ENCODE measurements at regions not wholly inside any gene's neighbourhood (a gene's known extent, or its start where the extent isn't known, plus 50 kb on each side); places are given as distances from the start of the nearest gene placed in this dataset.

- H3K4me1 Mint-ChIP-seq = no peaks in the 10 kb centered on the region
- H3K36me3 Mint-ChIP-seq (ENCODE audit: low read depth) = no peaks in the 10 kb centered on the region
- H3K4me3 Mint-ChIP-seq = no peak overlapping the region
- no peak for DNase-seq
- intact Hi-C loops (cut with micrococcal nuclease) = no loop called here
- H3K27me3 Mint-ChIP-seq = peaks cover 4% of the 10 kb centered on the region
- H3K27ac Mint-ChIP-seq = no peak overlapping the region
- no peaks in the 10 kb centered on the region for H3K9me3 Mint-ChIP-seq
Measured at GRCh38 chrX:38993500-38993899, 192.2 kb downstream of the MID1IP1 start.

GRCh38 chrX:38999099-38999498 is 197.8 kb downstream of the MID1IP1 start:
- no peaks in the 10 kb centered on the region for H3K4me1 Mint-ChIP-seq

GRCh38 chrX:38999967-39000745 is 198.9 kb downstream of the MID1IP1 start:
- no peak overlapping the region for H3K27ac Mint-ChIP-seq
- no peaks in the 10 kb centered on the region for H3K4me1 Mint-ChIP-seq
- no peak overlapping the region for H3K4me3 Mint-ChIP-seq
- no peak for DNase-seq
- no peaks in the 10 kb centered on the region for H3K9me3 Mint-ChIP-seq
- intact Hi-C loops (cut with micrococcal nuclease) = no loop called here
- no peaks in the 10 kb centered on the region for H3K27me3 Mint-ChIP-seq
- H3K36me3 Mint-ChIP-seq (ENCODE audit: low read depth) = no peaks in the 10 kb centered on the region

More at GRCh38 chrX:38999099-38999498, 197.8 kb downstream of the MID1IP1 start:
- intact Hi-C loops (cut with micrococcal nuclease) = no loop called here
- Mint-ChIP-seq H3K9me3 (no peaks in the 10 kb centered on the region), H3K36me3 (ENCODE audit: low read depth) (no peaks in the 10 kb centered on the region), H3K27ac (no peak overlapping the region), H3K27me3 (no peaks in the 10 kb centered on the region), H3K4me3 (no peak overlapping the region)
- DNase-seq = no peak

GRCh38 chrX:39000802-39001201 is 199.5 kb downstream of the MID1IP1 start:
- no peak for DNase-seq
- Mint-ChIP-seq H3K4me3 (no peak overlapping the region), H3K36me3 (ENCODE audit: low read depth) (no peaks in the 10 kb centered on the region), H3K9me3 (no peaks in the 10 kb centered on the region), H3K27ac (no peak overlapping the region), H3K27me3 (no peaks in the 10 kb centered on the region), H3K4me1 (no peaks in the 10 kb centered on the region)
- intact Hi-C loops (cut with micrococcal nuclease) = no loop called here

- no peaks in the 10 kb centered on the region for H3K27me3 Mint-ChIP-seq
- no peak for DNase-seq
- H3K4me3 Mint-ChIP-seq = no peak overlapping the region
- no peaks in the 10 kb centered on the region for H3K36me3 Mint-ChIP-seq (ENCODE audit: low read depth)
- intact Hi-C loops (cut with micrococcal nuclease) = no loop called here
- H3K27ac Mint-ChIP-seq = no peak overlapping the region
- H3K4me1 Mint-ChIP-seq = no peaks in the 10 kb centered on the region
- H3K9me3 Mint-ChIP-seq = no peaks in the 10 kb centered on the region
Measured at GRCh38 chrX:39002466-39002865, 201.2 kb downstream of the MID1IP1 start.

GRCh38 chrX:39008549-39008948 is 207.3 kb downstream of the MID1IP1 start:
- Mint-ChIP-seq H3K4me3 (no peak overlapping the region), H3K36me3 (ENCODE audit: low read depth) (no peaks in the 10 kb centered on the region), H3K27me3 (no peaks in the 10 kb centered on the region), H3K4me1 (no peaks in the 10 kb centered on the region), H3K9me3 (no peaks in the 10 kb centered on the region), H3K27ac (no peak overlapping the region)
- intact Hi-C loops (cut with micrococcal nuclease) = no loop called here
- DNase-seq = peak; percentile 4

- intact Hi-C loops (cut with micrococcal nuclease) = no loop called here
- no peak overlapping the region for H3K4me3 Mint-ChIP-seq
- H3K4me1 Mint-ChIP-seq = no peaks in the 10 kb centered on the region
- no peak overlapping the region for H3K27ac Mint-ChIP-seq
- no peak for DNase-seq
- H3K9me3 Mint-ChIP-seq = no peaks in the 10 kb centered on the region
- no peaks in the 10 kb centered on the region for H3K27me3 Mint-ChIP-seq
- no peaks in the 10 kb centered on the region for H3K36me3 Mint-ChIP-seq (ENCODE audit: low read depth)
Measured at GRCh38 chrX:39011454-39012221, 210.4 kb downstream of the MID1IP1 start.

- H3K27ac Mint-ChIP-seq = no peak overlapping the region
- intact Hi-C loops (cut with micrococcal nuclease) = no loop called here
- H3K4me3 Mint-ChIP-seq = no peak overlapping the region
- no peaks in the 10 kb centered on the region for H3K4me1 Mint-ChIP-seq
- no peaks in the 10 kb centered on the region for H3K9me3 Mint-ChIP-seq
- no peaks in the 10 kb centered on the region for H3K27me3 Mint-ChIP-seq
- H3K36me3 Mint-ChIP-seq (ENCODE audit: low read depth) = no peaks in the 10 kb centered on the region
- DNase-seq = no peak
Measured at GRCh38 chrX:39012621-39013111, 211.4 kb downstream of the MID1IP1 start.

- no peaks in the 10 kb centered on the region for H3K9me3 Mint-ChIP-seq
- no peak for DNase-seq
- no peaks in the 10 kb centered on the region for H3K36me3 Mint-ChIP-seq (ENCODE audit: low read depth)
- H3K4me3 Mint-ChIP-seq = no peak overlapping the region
- H3K27ac Mint-ChIP-seq = no peak overlapping the region
- no peaks in the 10 kb centered on the region for H3K4me1 Mint-ChIP-seq
- H3K27me3 Mint-ChIP-seq = no peaks in the 10 kb centered on the region
- intact Hi-C loops (cut with micrococcal nuclease) = no loop called here
Measured at GRCh38 chrX:39016556-39016955, 215.3 kb downstream of the MID1IP1 start.

- H3K4me1 Mint-ChIP-seq = no peaks in the 10 kb centered on the region
- H3K27ac Mint-ChIP-seq = no peak overlapping the region
- intact Hi-C loops (cut with micrococcal nuclease) = no loop called here
- H3K9me3 Mint-ChIP-seq = no peaks in the 10 kb centered on the region
- DNase-seq = no peak
- H3K36me3 Mint-ChIP-seq (ENCODE audit: low read depth) = no peaks in the 10 kb centered on the region
- no peak overlapping the region for H3K4me3 Mint-ChIP-seq
- no peaks in the 10 kb centered on the region for H3K27me3 Mint-ChIP-seq
Measured at GRCh38 chrX:39017077-39017476, 215.8 kb downstream of the MID1IP1 start.

GRCh38 chrX:39017716-39018115 is 216.5 kb downstream of the MID1IP1 start:
- Mint-ChIP-seq H3K4me1 (no peaks in the 10 kb centered on the region), H3K27ac (no peak overlapping the region), H3K4me3 (no peak overlapping the region), H3K36me3 (ENCODE audit: low read depth) (no peaks in the 10 kb centered on the region), H3K9me3 (no peaks in the 10 kb centered on the region), H3K27me3 (no peaks in the 10 kb centered on the region)
- no peak for DNase-seq
- intact Hi-C loops (cut with micrococcal nuclease) = no loop called here

- intact Hi-C loops (cut with micrococcal nuclease) = no loop called here
- Mint-ChIP-seq H3K27me3 (no peaks in the 10 kb centered on the region), H3K36me3 (ENCODE audit: low read depth) (no peaks in the 10 kb centered on the region), H3K9me3 (no peaks in the 10 kb centered on the region), H3K4me1 (no peaks in the 10 kb centered on the region), H3K4me3 (no peak overlapping the region), H3K27ac (no peak overlapping the region)
- no peak for DNase-seq
Measured at GRCh38 chrX:39018541-39018940, 217.3 kb downstream of the MID1IP1 start.

- no peak overlapping the region for H3K27ac Mint-ChIP-seq
- H3K9me3 Mint-ChIP-seq = no peaks in the 10 kb centered on the region
- intact Hi-C loops (cut with micrococcal nuclease) = no loop called here
- no peak for DNase-seq
- H3K36me3 Mint-ChIP-seq (ENCODE audit: low read depth) = no peaks in the 10 kb centered on the region
- H3K4me1 Mint-ChIP-seq = no peaks in the 10 kb centered on the region
- no peak overlapping the region for H3K4me3 Mint-ChIP-seq
- H3K27me3 Mint-ChIP-seq = no peaks in the 10 kb centered on the region
Measured at GRCh38 chrX:39019056-39019455, 217.8 kb downstream of the MID1IP1 start.

GRCh38 chrX:39020051-39020669 is 218.9 kb downstream of the MID1IP1 start:
- H3K27ac Mint-ChIP-seq = no peak overlapping the region
- intact Hi-C loops (cut with micrococcal nuclease) = no loop called here
- no peak overlapping the region for H3K4me3 Mint-ChIP-seq
- H3K4me1 Mint-ChIP-seq = no peaks in the 10 kb centered on the region
- no peak for DNase-seq
- H3K27me3 Mint-ChIP-seq = peaks cover 4% of the 10 kb centered on the region
- H3K9me3 Mint-ChIP-seq = no peaks in the 10 kb centered on the region
- no peaks in the 10 kb centered on the region for H3K36me3 Mint-ChIP-seq (ENCODE audit: low read depth)
